H1 (cell line): ENCODE measurements at regions not wholly inside any gene's neighbourhood (a gene's known extent, or its start where the extent isn't known, plus 50 kb on each side); places are given as distances from the start of the nearest gene placed in this dataset.

Experiments
- CTCF ChIA-PET: fragments of 300-600 bp; sonication (Branson Sonifier 250); formaldehyde crosslinking; loops from one replicate; lab custom pipeline; 2021; ENCODE audit not compliant: partially characterized antibody; lab: Charles Lee
- POLR2A ChIA-PET: fragments of 300-600 bp; sonication (Branson Sonifier 250); formaldehyde crosslinking; loops from one replicate; lab custom pipeline; 2021; ENCODE audit warnings: inconsistent platforms; ENCODE audit not compliant: partially characterized antibody; lab: Charles Lee
- DNase-seq, 2 experiments: peaks; one replicate each; pipeline versions ENCODE4 v3.0.0 to v3.0.0-alpha.2; 2010 to 2022; ENCODE audit warnings: low spot score in 2 of 2, low read depth in 1 of 2, mixed read lengths in 1 of 2
- FAIRE-seq: peaks from 2 replicates; lab custom pipeline; 2011; peaks lifted over from hg19 to GRCh38; lab: Jason Lieb, UNC
- H2AFZ ChIP-seq: 2 replicates; pipeline ENCODE4 v1.8.1; 2012; ENCODE audit warnings: low read length, inconsistent platforms
- H2AK5ac ChIP-seq: 2 replicates; pipeline ENCODE4 v1.6.1; 2013; ENCODE audit warnings: low read depth, low read length
- H2BK120ac ChIP-seq: replicated peaks from 2 replicates; pipeline ENCODE3; 2013; ENCODE audit warnings: low read depth, low read length, inconsistent platforms
- H2BK12ac ChIP-seq: 2 replicates; pipeline ENCODE4 v1.6.1; 2013; ENCODE audit warnings: low read depth, low read length
- H2BK15ac ChIP-seq: 2 replicates; pipeline ENCODE4 v1.6.1; 2013; ENCODE audit warnings: low read length
- H2BK20ac ChIP-seq: 2 replicates; pipeline ENCODE4 v1.6.1; 2013; ENCODE audit warnings: low read length
- H2BK5ac ChIP-seq: 2 replicates; pipeline ENCODE4 v1.6.1; 2013; ENCODE audit warnings: low read depth, low read length
- H3K14ac ChIP-seq: 2 replicates; pipeline ENCODE4 v1.6.1; 2013; ENCODE audit warnings: inconsistent platforms; ENCODE audit not compliant: insufficient read length
- H3K18ac ChIP-seq: 2 replicates; pipeline ENCODE4 v1.6.1; 2013; ENCODE audit warnings: low read length; ENCODE audit errors: extremely low read depth
- H3K23ac ChIP-seq: 2 replicates; pipeline ENCODE4 v1.6.1; 2013; ENCODE audit warnings: inconsistent platforms; ENCODE audit not compliant: insufficient read length
- H3K23me2 ChIP-seq: 2 replicates; pipeline ENCODE4 v1.6.1; 2013; ENCODE audit warnings: low read depth, low read length
- H3K27ac ChIP-seq: 2 replicates; pipeline ENCODE4 v1.6.1; 2011; ENCODE audit warnings: low read depth, low read length, inconsistent platforms
- H3K27me3 ChIP-seq, 4 experiments: replicated peaks in 1 of 4; 1 replicate in 1 of 4; 2 replicates in 3 of 4; pipeline versions ENCODE4 v1.6.1 to v1.8.1; 2011 to 2013; ENCODE audit warnings: low read length in 3 of 4, mild to moderate bottlenecking in 3 of 4, inconsistent platforms in 2 of 4, mixed read lengths in 2 of 4, moderate library complexity in 1 of 4; ENCODE audit not compliant: control insufficient read depth in 3 of 4, insufficient read depth in 3 of 4; ENCODE audit errors: extremely low read depth in 1 of 4
- H3K36me3 ChIP-seq, 4 experiments: 2 replicates each; pipeline versions ENCODE4 v1.6.1 to v1.8.1; 2011 to 2013; ENCODE audit warnings: mild to moderate bottlenecking in 4 of 4, low read length in 3 of 4, moderate library complexity in 2 of 4, control low read depth in 1 of 4, inconsistent platforms in 1 of 4; ENCODE audit not compliant: insufficient read depth in 4 of 4, control insufficient read depth in 2 of 4
- H3K4ac ChIP-seq: replicated peaks from 2 replicates; pipeline ENCODE3; 2013; ENCODE audit warnings: low read length, low read depth, mixed read lengths, inconsistent platforms; ENCODE audit not compliant: insufficient read length
- H3K4me1 ChIP-seq, 4 experiments: replicated peaks in 1 of 4; 1 replicate in 1 of 4; 2 replicates in 3 of 4; pipeline versions ENCODE4 v1.6.1 to v1.8.1; 2011 to 2013; ENCODE audit warnings: low read length in 3 of 4, inconsistent platforms in 2 of 4, mixed read lengths in 1 of 4; ENCODE audit not compliant: insufficient read depth in 4 of 4, control insufficient read depth in 3 of 4
- H3K4me2 ChIP-seq, 2 experiments: 2 replicates each; pipeline versions ENCODE4 v1.6.1 to v1.8.1; 2011 to 2013; ENCODE audit warnings: low read depth in 2 of 2, low read length in 2 of 2, control low read depth in 1 of 2, inconsistent platforms in 1 of 2, mild to moderate bottlenecking in 1 of 2; ENCODE audit not compliant: insufficient read depth in 1 of 2
- H3K4me3 ChIP-seq, 4 experiments: fragments of 200-600, 300-600 bp in 1 of 4; sonication (generic), shearing (Covaris generic), sonication (Bioruptor Twin) in 1 of 4; 2 replicates each; pipeline versions ENCODE4 v1.5.1 to v1.8.1; 2011 to 2016; ENCODE audit warnings: low read length in 4 of 4, low read depth in 3 of 4, control low read depth in 2 of 4, inconsistent platforms in 2 of 4, mild to moderate bottlenecking in 2 of 4, mixed read lengths in 1 of 4, moderate library complexity in 1 of 4; ENCODE audit not compliant: insufficient read depth in 2 of 4; ENCODE audit errors: extremely low read depth in 1 of 4
- H3K56ac ChIP-seq: replicated peaks from 2 replicates; pipeline ENCODE3; 2013; ENCODE audit warnings: low read depth, mild to moderate bottlenecking, mixed read lengths, low read length, inconsistent platforms; ENCODE audit not compliant: insufficient read length
- H3K79me1 ChIP-seq: 2 replicates; pipeline ENCODE4 v1.6.1; 2013; ENCODE audit warnings: low read depth, low read length, control low read depth
- H3K79me2 ChIP-seq, 2 experiments: 2 replicates each; pipeline versions ENCODE4 v1.6.1 to v1.8.1; 2012 to 2013; ENCODE audit warnings: low read length in 2 of 2, mild to moderate bottlenecking in 2 of 2, inconsistent platforms in 1 of 2; ENCODE audit not compliant: insufficient read depth in 2 of 2, control insufficient read depth in 1 of 2
- H3K9ac ChIP-seq, 4 experiments: replicated peaks in 1 of 4; 1 replicate in 1 of 4; 2 replicates in 3 of 4; pipeline versions ENCODE4 v1.6.1 to v1.8.1; 2011 to 2013; ENCODE audit warnings: low read depth in 3 of 4, low read length in 3 of 4, control low read depth in 2 of 4, mild to moderate bottlenecking in 2 of 4, moderate library complexity in 2 of 4, inconsistent platforms in 1 of 4; ENCODE audit errors: extremely low read depth in 1 of 4
- H3K9me3 ChIP-seq, 2 experiments: 2 replicates each; pipeline versions ENCODE4 v1.6.1 to v1.8.1; 2012 to 2013; ENCODE audit warnings: mild to moderate bottlenecking in 2 of 2, moderate library complexity in 2 of 2, control low read depth in 1 of 2, inconsistent platforms in 1 of 2, low read depth in 1 of 2, low read length in 1 of 2, mixed read lengths in 1 of 2; ENCODE audit not compliant: insufficient read depth in 2 of 2
- H4K20me1 ChIP-seq, 2 experiments: replicated peaks in 1 of 2; 2 replicates each; pipeline versions ENCODE3 to v1.8.1; 2011 to 2013; ENCODE audit warnings: inconsistent platforms in 2 of 2, low read length in 2 of 2, mild to moderate bottlenecking in 1 of 2; ENCODE audit not compliant: insufficient read depth in 2 of 2, control insufficient read depth in 1 of 2
- H4K5ac ChIP-seq: 2 replicates; pipeline ENCODE4 v1.6.1; 2013; ENCODE audit warnings: low read length, low read depth, mixed read lengths, inconsistent platforms; ENCODE audit not compliant: insufficient read length
- H4K8ac ChIP-seq: 2 replicates; pipeline ENCODE4 v1.8.0; 2013; ENCODE audit warnings: mild to moderate bottlenecking, moderate library complexity, low read length, inconsistent platforms; ENCODE audit not compliant: insufficient read depth; ENCODE audit errors: extremely low read depth
- H4K91ac ChIP-seq: replicated peaks from 2 replicates; pipeline ENCODE3; 2013; ENCODE audit warnings: low read length, mixed read lengths, inconsistent platforms; ENCODE audit not compliant: insufficient read length
- CBX8 ChIP-seq: fragments of 300-800, 300-1000 bp; sonication (generic); IDR thresholded peaks from 2 replicates; pipeline ENCODE4 v1.7.1; 2016; ENCODE audit warnings: low read depth, low read length, borderline replicate concordance
- CHD1 ChIP-seq: IDR thresholded peaks from 2 replicates; pipeline ENCODE4 v1.6.1; 2012; ENCODE audit warnings: low read depth, low read length, improper control_type of control experiment
- CTCF ChIP-seq, 3 experiments: IDR thresholded peaks; 1 replicate in 2 of 3; 2 replicates in 1 of 3; pipeline versions ENCODE4 v1.5.1 to v1.6.1; 2011; ENCODE audit warnings: low read length in 3 of 3, mild to moderate bottlenecking in 3 of 3, inconsistent platforms in 2 of 3, low read depth in 1 of 3, moderate library complexity in 1 of 3; ENCODE audit not compliant: insufficient read depth in 1 of 3; ENCODE audit errors: control extremely low read depth in 1 of 3
- EP300 ChIP-seq, 2 experiments: IDR thresholded peaks; 1 replicate in 1 of 2; 2 replicates in 1 of 2; pipeline ENCODE4 v1.6.1; 2011 to 2012; ENCODE audit warnings: low read depth in 2 of 2, low read length in 2 of 2, mild to moderate bottlenecking in 2 of 2, borderline replicate concordance in 1 of 2, inconsistent platforms in 1 of 2, moderate library complexity in 1 of 2
- JUN ChIP-seq: IDR thresholded peaks from 2 replicates; pipeline ENCODE4 v1.6.1; 2011; ENCODE audit warnings: low read depth, mild to moderate bottlenecking, improper control_type of control experiment, low read length
- KDM4A ChIP-seq: IDR thresholded peaks from one replicate; pipeline ENCODE4 v1.7.1; 2012; ENCODE audit warnings: low read depth, mild to moderate bottlenecking, moderate library complexity, low read length, inconsistent platforms; ENCODE audit not compliant: severe bottlenecking
- MAX ChIP-seq: IDR thresholded peaks from 2 replicates; pipeline ENCODE4 v1.6.1; 2012; ENCODE audit warnings: inconsistent platforms
- TAF1 ChIP-seq: IDR thresholded peaks from 2 replicates; pipeline ENCODE4 v1.6.1; 2011; ENCODE audit warnings: mild to moderate bottlenecking, low read depth, low read length
- TBP ChIP-seq: IDR thresholded peaks from 2 replicates; pipeline ENCODE4 v1.6.1; 2011; ENCODE audit warnings: low read depth, low read length, improper control_type of control experiment
- USF2 ChIP-seq: IDR thresholded peaks from 2 replicates; pipeline ENCODE4 v1.6.1; 2011; ENCODE audit warnings: low read length, improper control_type of control experiment
- WGBS, 2 experiments: shearing (Covaris generic) in 1 of 2; methylation state at CpG; one replicate each; pipeline versions ENCODE4 v1.1.6 to v1.1.7; 2013 to 2015; ENCODE audit warnings: low lambda C conversion rate in 2 of 2, mixed read lengths in 2 of 2, inconsistent platforms in 1 of 2, low coverage in 1 of 2, missing lambda C conversion rate in 1 of 2; ENCODE audit not compliant: insufficient replicate concordance in 2 of 2, insufficient coverage in 1 of 2, insufficient read length in 1 of 2; ENCODE audit errors: extremely low coverage in 1 of 2, missing lambda C conversion rate in 1 of 2; 5-methylcytosine and 5-hydroxymethylcytosine counted together

- Histone ChIP-seq H2BK20ac (no peak overlapping the region), H4K5ac (no peak overlapping the region), H3K4ac (no peak overlapping the region), H3K23ac (no peak overlapping the region), H3K27ac (no peak overlapping the region), H2BK120ac (no peak overlapping the region), H2BK15ac (no peak overlapping the region), H3K9ac (no peak overlapping the region), H4K91ac (no peak overlapping the region), H2AK5ac (no peak overlapping the region), H3K4me1 (no peaks in the 10 kb centered on the region), H3K18ac (no peak overlapping the region), H3K79me2 (no peaks in the 10 kb centered on the region), H4K20me1 (no peaks in the 10 kb centered on the region), H2BK5ac (no peak overlapping the region), H3K27me3 (no peaks in the 10 kb centered on the region), H3K14ac (no peak overlapping the region), H2BK12ac (0 out of 2 replicates have a peak overlapping the region, but pooled peaks have one; percentile 32), H3K56ac (no peak overlapping the region), H2AFZ (peak overlapping the region; percentile 45; the same call in 1 of the 2 replicates), H3K9me3 (no peaks in the 10 kb centered on the region), H3K36me3 (no peaks in the 10 kb centered on the region), H4K8ac (no peak overlapping the region), H3K79me1 (no peaks in the 10 kb centered on the region), H3K4me3 (no peak overlapping the region), H3K4me2 (no peak overlapping the region), H3K23me2 (no peaks in the 10 kb centered on the region)
- FAIRE-seq, result no peak
- POLR2A ChIA-PET, result interaction anchor here (1.0 kb wide), 1 partner anchor 10 kb away, joined by 3 read pairs; no protein-coding TSS in a partner anchor
- DNase-seq, result no peak
- CTCF ChIA-PET, result interaction anchor here (0.5 kb wide), 1 partner anchor 168 kb away, joined by 4 read pairs; no protein-coding TSS in a partner anchor
- 81% methylated on average over 2 of the region's 2 CpGs; no CpG with 5 or more reads in 1 of the 2 experiments for WGBS, 2 experiments
- TF ChIP-seq MAX, result no peak
- no peak for TF ChIP-seq CTCF (IDR thresholded peaks at IDR 0.05; ENCODE audit: control extremely low read depth in 1 of 3, insufficient read depth in 1 of 3, low read depth in 1 of 3, low read length in 3 of 3)
- TF ChIP-seq CBX8, result no peak
- no peak for TF ChIP-seq EP300 (IDR thresholded peaks at IDR 0.05; ENCODE audit: borderline replicate concordance in 1 of 2, low read depth in 2 of 2, low read length in 2 of 2)
- TF ChIP-seq TAF1, result no peak
- TF ChIP-seq KDM4A, result no peak
- no peak for TF ChIP-seq JUN
- TF ChIP-seq TBP, result no peak
- TF ChIP-seq CHD1, result no peak
- no peak for TF ChIP-seq USF2
Measured at GRCh38 chr21:35692311-35692710, 368.0 kb downstream of the SETD4 start.
